ENCODE measurements at regions not wholly inside any gene's neighbourhood (a gene's known extent, or its start where the extent isn't known, plus 50 kb on each side); places are given as distances from the start of the nearest gene placed in this dataset.

- TF ChIP-seq MAZ (IDR thresholded peaks at IDR 0.05; ENCODE audit: borderline replicate concordance, low read depth, low read length) (no peak), RNF2 (IDR thresholded peaks at IDR 0.05; ENCODE audit: borderline replicate concordance, low read depth) (no peak)
These were observed 166.3 kb downstream of the ADRA2A start (continued) for GRCh38 chr10:111243126-111243525.

DNA sequence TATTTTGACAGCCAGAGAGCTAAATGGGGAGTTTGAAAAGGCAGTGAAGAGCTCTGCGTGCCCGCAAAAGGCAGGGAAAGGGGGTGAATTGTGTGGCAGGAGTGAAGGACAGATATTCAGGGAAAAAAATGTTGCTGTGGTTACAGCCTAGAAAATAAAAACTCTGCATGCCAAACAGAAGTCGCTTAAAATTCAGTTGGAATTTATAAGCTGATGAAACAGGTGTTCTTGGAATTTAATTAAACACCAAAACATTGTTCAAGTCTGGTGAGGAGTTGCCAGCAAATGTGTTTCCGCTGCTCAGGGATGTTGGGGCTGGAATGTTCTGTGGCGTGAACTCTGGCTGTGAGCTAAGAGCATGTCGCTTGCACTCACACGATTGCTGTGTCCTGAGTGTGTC is 169.3 kb downstream of the ADRA2A start:
- TF ChIP-seq RARB (CRISPR knock-in tag; IDR thresholded peaks at IDR 0.05) (no peak), HOXB13 (CRISPR knock-in tag; IDR thresholded peaks at IDR 0.05; ENCODE audit: low read depth) (no peak), CBX8 (IDR thresholded peaks at IDR 0.05) (no peak), RCOR1 (IDR thresholded peaks at IDR 0.05; ENCODE audit: low read depth, low read length) (no peak), NFE2L2 (conservative IDR thresholded peaks at IDR 0.05; ENCODE audit: low read length) (no peak), EHMT2 (IDR thresholded peaks at IDR 0.05; ENCODE audit: low read depth) (no peak), HEYL (CRISPR knock-in tag; IDR thresholded peaks at IDR 0.05) (no peak), POLR2A (IDR thresholded peaks at IDR 0.05; ENCODE audit: low read length) (no peak), ESRRA (IDR thresholded peaks at IDR 0.05; ENCODE audit: borderline replicate concordance, low read length) (no peak), EP300 (IDR thresholded peaks at IDR 0.05) (no peak), HOXB5 (CRISPR knock-in tag; IDR thresholded peaks at IDR 0.05) (no peak), NR3C1 (IDR thresholded peaks at IDR 0.05) (no peak), KDM1A (IDR thresholded peaks at IDR 0.05; ENCODE audit: low read depth) (no peak)
- TF ChIP-seq, protein P1, sequence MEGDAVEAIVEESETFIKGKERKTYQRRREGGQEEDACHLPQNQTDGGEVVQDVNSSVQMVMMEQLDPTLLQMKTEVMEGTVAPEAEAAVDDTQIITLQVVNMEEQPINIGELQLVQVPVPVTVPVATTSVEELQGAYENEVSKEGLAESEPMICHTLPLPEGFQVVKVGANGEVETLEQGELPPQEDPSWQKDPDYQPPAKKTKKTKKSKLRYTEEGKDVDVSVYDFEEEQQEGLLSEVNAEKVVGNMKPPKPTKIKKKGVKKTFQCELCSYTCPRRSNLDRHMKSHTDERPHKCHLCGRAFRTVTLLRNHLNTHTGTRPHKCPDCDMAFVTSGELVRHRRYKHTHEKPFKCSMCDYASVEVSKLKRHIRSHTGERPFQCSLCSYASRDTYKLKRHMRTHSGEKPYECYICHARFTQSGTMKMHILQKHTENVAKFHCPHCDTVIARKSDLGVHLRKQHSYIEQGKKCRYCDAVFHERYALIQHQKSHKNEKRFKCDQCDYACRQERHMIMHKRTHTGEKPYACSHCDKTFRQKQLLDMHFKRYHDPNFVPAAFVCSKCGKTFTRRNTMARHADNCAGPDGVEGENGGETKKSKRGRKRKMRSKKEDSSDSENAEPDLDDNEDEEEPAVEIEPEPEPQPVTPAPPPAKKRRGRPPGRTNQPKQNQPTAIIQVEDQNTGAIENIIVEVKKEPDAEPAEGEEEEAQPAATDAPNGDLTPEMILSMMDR (IDR thresholded peaks at IDR 0.05): no peak
- TF ChIP-seq, protein P2, sequence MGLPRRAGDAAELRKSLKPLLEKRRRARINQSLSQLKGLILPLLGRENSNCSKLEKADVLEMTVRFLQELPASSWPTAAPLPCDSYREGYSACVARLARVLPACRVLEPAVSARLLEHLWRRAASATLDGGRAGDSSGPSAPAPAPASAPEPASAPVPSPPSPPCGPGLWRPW (IDR thresholded peaks at IDR 0.05): no peak
- TF ChIP-seq, protein P3, sequence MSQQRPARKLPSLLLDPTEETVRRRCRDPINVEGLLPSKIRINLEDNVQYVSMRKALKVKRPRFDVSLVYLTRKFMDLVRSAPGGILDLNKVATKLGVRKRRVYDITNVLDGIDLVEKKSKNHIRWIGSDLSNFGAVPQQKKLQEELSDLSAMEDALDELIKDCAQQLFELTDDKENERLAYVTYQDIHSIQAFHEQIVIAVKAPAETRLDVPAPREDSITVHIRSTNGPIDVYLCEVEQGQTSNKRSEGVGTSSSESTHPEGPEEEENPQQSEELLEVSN (IDR thresholded peaks at IDR 0.05; ENCODE audit: borderline replicate concordance, low read depth): no peak
- DNase-seq (ENCODE audit: low read depth in 1 of 2, low spot score in 1 of 2) (no peak), ATAC-seq (no peak), FAIRE-seq (no peak)
- WGBS (ENCODE audit: missing lambda C conversion rate): 4% methylated on average over 7 of the region's 7 CpGs
- no peaks in the 10 kb centered on the region for H3K9me3 ChIP-seq
- POLR2A ChIA-PET: no interaction called here
- no peaks in the 10 kb centered on the region for H3K4me1 ChIP-seq
- H3K4me2 ChIP-seq: no peak overlapping the region
- no peak overlapping the region for H3K27ac ChIP-seq
- no peak overlapping the region for H3K4me3 ChIP-seq
- CTCF ChIA-PET: interaction anchor here (0.6 kb wide), 1 partner anchor 867 kb away, joined by 3 read pairs; no protein-coding TSS in a partner anchor

- POLR2A ChIA-PET: no interaction called here
- H3K4me3 ChIP-seq: no peak overlapping the region
- TF ChIP-seq USF2 (IDR thresholded peaks at IDR 0.05) (no peak), EHMT2 (IDR thresholded peaks at IDR 0.05; ENCODE audit: low read depth) (no peak), NR3C1 (IDR thresholded peaks at IDR 0.05) (no peak), ZNF302 (CRISPR knock-in tag; IDR thresholded peaks at IDR 0.05) (no peak), ZC3H11A (IDR thresholded peaks at IDR 0.05) (no peak), HOXB5 (CRISPR knock-in tag; IDR thresholded peaks at IDR 0.05) (no peak), RCOR1 (IDR thresholded peaks at IDR 0.05; ENCODE audit: low read depth, low read length) (no peak), GATA3 (IDR thresholded peaks at IDR 0.05; ENCODE audit: borderline replicate concordance) (no peak), BHLHE40 (IDR thresholded peaks at IDR 0.05; ENCODE audit: low read depth, low read length) (no peak), SREBF2 (IDR thresholded peaks at IDR 0.05) (no peak), ESRRA (IDR thresholded peaks at IDR 0.05; ENCODE audit: borderline replicate concordance, low read length) (no peak), PBX3 (IDR thresholded peaks at IDR 0.05) (no peak), RARB (CRISPR knock-in tag; IDR thresholded peaks at IDR 0.05) (no peak), ZFP36 (IDR thresholded peaks at IDR 0.05; ENCODE audit: borderline replicate concordance, partially characterized antibody) (no peak), HOXA7 (CRISPR knock-in tag; IDR thresholded peaks at IDR 0.05) (no peak)
- TF ChIP-seq, protein P4, sequence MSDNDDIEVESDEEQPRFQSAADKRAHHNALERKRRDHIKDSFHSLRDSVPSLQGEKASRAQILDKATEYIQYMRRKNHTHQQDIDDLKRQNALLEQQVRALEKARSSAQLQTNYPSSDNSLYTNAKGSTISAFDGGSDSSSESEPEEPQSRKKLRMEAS (IDR thresholded peaks at IDR 0.05): no peak
- DNase-seq (ENCODE audit: low read depth in 1 of 2, low spot score in 1 of 2): no peak
- CTCF ChIA-PET: no interaction called here
- WGBS (ENCODE audit: missing lambda C conversion rate): 28% methylated on average over 6 of the region's 6 CpGs
- H3K4me2 ChIP-seq: no peak overlapping the region
- H3K27ac ChIP-seq: no peak overlapping the region
- H3K9me3 ChIP-seq: no peaks in the 10 kb centered on the region
- no peak for FAIRE-seq
- no peak for ATAC-seq
- no peaks in the 10 kb centered on the region for H3K4me1 ChIP-seq
These were observed 170.1 kb downstream of the ADRA2A start for GRCh38 chr10:111246814-111247452.
